ENCODE measurements at regions not wholly inside any gene's neighbourhood (a gene's known extent, or its start where the extent isn't known, plus 50 kb on each side); places are given as distances from the start of the nearest gene placed in this dataset.

DNA sequence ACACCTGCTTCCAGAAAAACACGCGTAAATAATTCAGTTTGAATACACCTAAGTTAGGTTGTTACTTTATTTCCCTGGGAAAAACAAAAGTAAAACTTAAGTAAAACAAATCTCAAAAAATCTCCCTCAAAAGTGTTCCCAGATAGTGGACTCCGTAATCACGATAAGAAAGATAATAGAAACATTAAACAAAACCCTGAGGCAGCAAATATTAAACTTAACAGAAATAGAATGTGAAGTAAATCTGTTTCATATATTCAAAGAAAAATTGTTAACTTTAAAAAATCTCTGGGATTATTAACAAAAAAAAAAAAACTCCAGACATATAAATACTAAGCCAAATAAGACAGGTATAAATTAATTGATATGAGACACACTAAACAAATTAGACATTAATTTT lies 743.2 kb upstream of the NCAM2 start:
- TF ChIP-seq, protein P1, sequence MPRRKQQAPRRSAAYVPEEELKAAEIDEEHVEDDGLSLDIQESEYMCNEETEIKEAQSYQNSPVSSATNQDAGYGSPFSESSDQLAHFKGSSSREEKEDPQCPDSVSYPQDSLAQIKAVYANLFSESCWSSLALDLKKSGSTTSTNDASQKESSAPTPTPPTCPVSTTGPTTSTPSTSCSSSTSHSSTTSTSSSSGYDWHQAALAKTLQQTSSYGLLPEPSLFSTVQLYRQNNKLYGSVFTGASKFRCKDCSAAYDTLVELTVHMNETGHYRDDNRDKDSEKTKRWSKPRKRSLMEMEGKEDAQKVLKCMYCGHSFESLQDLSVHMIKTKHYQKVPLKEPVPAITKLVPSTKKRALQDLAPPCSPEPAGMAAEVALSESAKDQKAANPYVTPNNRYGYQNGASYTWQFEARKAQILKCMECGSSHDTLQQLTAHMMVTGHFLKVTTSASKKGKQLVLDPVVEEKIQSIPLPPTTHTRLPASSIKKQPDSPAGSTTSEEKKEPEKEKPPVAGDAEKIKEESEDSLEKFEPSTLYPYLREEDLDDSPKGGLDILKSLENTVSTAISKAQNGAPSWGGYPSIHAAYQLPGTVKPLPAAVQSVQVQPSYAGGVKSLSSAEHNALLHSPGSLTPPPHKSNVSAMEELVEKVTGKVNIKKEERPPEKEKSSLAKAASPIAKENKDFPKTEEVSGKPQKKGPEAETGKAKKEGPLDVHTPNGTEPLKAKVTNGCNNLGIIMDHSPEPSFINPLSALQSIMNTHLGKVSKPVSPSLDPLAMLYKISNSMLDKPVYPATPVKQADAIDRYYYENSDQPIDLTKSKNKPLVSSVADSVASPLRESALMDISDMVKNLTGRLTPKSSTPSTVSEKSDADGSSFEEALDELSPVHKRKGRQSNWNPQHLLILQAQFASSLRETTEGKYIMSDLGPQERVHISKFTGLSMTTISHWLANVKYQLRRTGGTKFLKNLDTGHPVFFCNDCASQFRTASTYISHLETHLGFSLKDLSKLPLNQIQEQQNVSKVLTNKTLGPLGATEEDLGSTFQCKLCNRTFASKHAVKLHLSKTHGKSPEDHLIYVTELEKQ (CRISPR knock-in tag; IDR thresholded peaks at IDR 0.05) = no peak
- TF ChIP-seq ZNF316 (IDR thresholded peaks at IDR 0.05) (peak; percentile 72), C11orf30 (IDR thresholded peaks at IDR 0.05; ENCODE audit: low read depth) (peak; percentile 54; the same call in 1 of the 2 replicates)
- intact Hi-C loops (cut with micrococcal nuclease) = no loop called here
- peaks cover 2% of the 10 kb centered on the region for H3K9me1 ChIP-seq (ENCODE audit: control insufficient read depth, insufficient read depth, low read length)
- DNase-seq (ENCODE audit: extremely low read depth in 1 of 4, low spot score in 3 of 4) (no peak), ATAC-seq (no peak), FAIRE-seq (no peak)
- WGBS (ENCODE audit: insufficient coverage, low coverage, missing lambda C conversion rate) = 78% methylated on average over 4 of the region's 4 CpGs
- H3K9ac ChIP-seq (ENCODE audit: insufficient read depth in 1 of 2, low read depth in 2 of 2, low read length in 2 of 2) = no peak overlapping the region
- BruUV-seq (replicated peaks) = no TSS peak
- ChIA-PET CTCF (ENCODE audit: low intra/inter-chr PET ratio) (no interaction called here), POLR2A (no interaction called here)
- no peak overlapping the region for H3K27ac ChIP-seq (ENCODE audit: extremely low read depth, low read depth, low read length)
- H3K79me2 ChIP-seq (ENCODE audit: control insufficient read depth, insufficient read depth, low read length) = peaks cover 15% of the 10 kb centered on the region; the same call in 2 of the 3 replicates
- no peaks in the 10 kb centered on the region for H3K27me3 ChIP-seq (ENCODE audit: control insufficient read depth in 2 of 2, insufficient read depth in 2 of 2, low read length in 2 of 2)
- no peak overlapping the region for H2AFZ ChIP-seq (ENCODE audit: low read depth, low read length)
- no peak overlapping the region for H3K4me2 ChIP-seq (ENCODE audit: insufficient read depth, low read length)
- no peaks in the 10 kb centered on the region for H3K36me3 ChIP-seq (ENCODE audit: control insufficient read depth, insufficient read depth, low read length)
- H3K4me3 ChIP-seq = no peak overlapping the region
- H4K20me1 ChIP-seq (replicated peaks; ENCODE audit: control insufficient read depth, insufficient read depth, low read length) = no peaks in the 10 kb centered on the region
- in situ Hi-C loops (cut with MboI) = no loop called here
- H3K9me3 ChIP-seq (replicated peaks; ENCODE audit: control insufficient read depth, insufficient read depth, low read depth, low read length) = no peaks in the 10 kb centered on the region
- H3K4me1 ChIP-seq (replicated peaks in 1 of 2; ENCODE audit: control insufficient read depth in 2 of 2, insufficient read depth in 2 of 2, low read length in 2 of 2) = peaks cover 4 to 20% of the 10 kb centered on the region in 2 experiments; a peak in 3 of 5 replicates

Data from K562 (cell line).